HCT116 (cell line): ENCODE measurements at regions not wholly inside any gene's neighbourhood (a gene's known extent, or its start where the extent isn't known, plus 50 kb on each side); places are given as distances from the start of the nearest gene placed in this dataset.

ENCODE experiments used
- CBX3 ChIP-seq: IDR thresholded peaks from 2 replicates; pipeline ENCODE4 v1.6.1; 2012; ENCODE audit warnings: low read depth
- CTCF ChIP-seq, 3 experiments: fragments of 200-600 bp in 1 of 3; sonication (generic) in 1 of 3; IDR thresholded peaks in 2 of 3; conservative IDR thresholded peaks in 1 of 3; 2 replicates each; pipeline ENCODE4 v1.5.1; 2012 to 2017; ENCODE audit warnings: low read depth in 2 of 3, low read length in 2 of 3, antibody characterized with exemption in 1 of 3, borderline replicate concordance in 1 of 3, control low read depth in 1 of 3, mild to moderate bottlenecking in 1 of 3, mixed read lengths in 1 of 3, mixed run types in 1 of 3, moderate library complexity in 1 of 3; ENCODE audit not compliant: insufficient read depth in 1 of 3
- EGR1 ChIP-seq: IDR thresholded peaks from 2 replicates; pipeline ENCODE4 v1.6.1; 2012; ENCODE audit warnings: low read depth
- JUND ChIP-seq: IDR thresholded peaks from 2 replicates; pipeline ENCODE4 v1.6.1; 2012
- POLR2AphosphoS5 ChIP-seq: IDR thresholded peaks from 2 replicates; pipeline ENCODE4 v1.6.1; 2011; ENCODE audit warnings: mild to moderate bottlenecking, low read depth, low read length, moderate library complexity
- REST ChIP-seq: IDR thresholded peaks from 2 replicates; pipeline ENCODE4 v1.6.1; 2012; ENCODE audit warnings: low read depth
- SRF ChIP-seq: IDR thresholded peaks from 2 replicates; pipeline ENCODE4 v1.6.1; 2012; ENCODE audit warnings: low read depth
- YY1 ChIP-seq: IDR thresholded peaks from 2 replicates; pipeline ENCODE4 v1.6.1; 2011; ENCODE audit warnings: low read length, low read depth, moderate library complexity, mild to moderate bottlenecking; ENCODE audit not compliant: insufficient replicate concordance; ENCODE audit errors: extremely low read depth
- ZFX ChIP-seq: fragments of 450-650 bp; IDR thresholded peaks from 2 replicates; pipeline ENCODE4 v1.6.1; 2017

- TF ChIP-seq REST = no peak
- no peak for TF ChIP-seq JUND
- TF ChIP-seq CTCF (IDR thresholded peaks at IDR 0.05 in 2 of 3, conservative IDR thresholded peaks at IDR 0.05 in 1 of 3; ENCODE audit: borderline replicate concordance in 1 of 3, insufficient read depth in 1 of 3, low read depth in 2 of 3, low read length in 2 of 3) = no peak
- no peak for TF ChIP-seq ZFX
- TF ChIP-seq POLR2AphosphoS5 = no peak
- no peak for TF ChIP-seq YY1
- no peak for TF ChIP-seq EGR1
- TF ChIP-seq CBX3 = no peak
- no peak for TF ChIP-seq SRF
Measured at GRCh38 chr12:125343649-125344048, 278.4 kb downstream of the AACS start.
